ENCODE measurements at regions not wholly inside any gene's neighbourhood (a gene's known extent, or its start where the extent isn't known, plus 50 kb on each side); places are given as distances from the start of the nearest gene placed in this dataset.

- H3K4me1 ChIP-seq (ENCODE audit: insufficient read depth, low read length) = no peaks in the 10 kb centered on the region
- no peak overlapping the region for H3K4me3 ChIP-seq (ENCODE audit: insufficient read depth, low read length)
- H3K36me3 ChIP-seq (ENCODE audit: insufficient read depth, low read length) = no peaks in the 10 kb centered on the region
- DNase-seq (ENCODE audit: insufficient read length, low spot score, missing footprints) = no peak
- no peak overlapping the region for H2AFZ ChIP-seq (ENCODE audit: low read length)
- no peaks in the 10 kb centered on the region for H3K79me2 ChIP-seq (ENCODE audit: insufficient read depth, low read length)
- no peak overlapping the region for H3K4me2 ChIP-seq (ENCODE audit: insufficient read depth, low read length)
- H3K9me3 ChIP-seq (ENCODE audit: low read depth, low read length) = no peaks in the 10 kb centered on the region
- H3K27ac ChIP-seq (ENCODE audit: low read depth, low read length) = no peak overlapping the region
- no peak for TF ChIP-seq CTCF (IDR thresholded peaks at IDR 0.05; ENCODE audit: extremely low read depth, low read depth, low read length)
- H3K27me3 ChIP-seq (ENCODE audit: insufficient read depth, low read length) = no peaks in the 10 kb centered on the region
- H4K20me1 ChIP-seq (ENCODE audit: insufficient read depth, low read length) = no peaks in the 10 kb centered on the region
Measured at GRCh38 chr21:16033193-16033592, 303.4 kb downstream of the USP25 start.

GRCh38 chr21:16034446-16035190 is 304.8 kb downstream of the USP25 start:
- Histone ChIP-seq H3K4me3 (ENCODE audit: insufficient read depth, low read length) (no peak overlapping the region), H3K36me3 (ENCODE audit: insufficient read depth, low read length) (no peaks in the 10 kb centered on the region), H3K27ac (ENCODE audit: low read depth, low read length) (no peak overlapping the region), H3K79me2 (ENCODE audit: insufficient read depth, low read length) (no peaks in the 10 kb centered on the region), H3K9me3 (ENCODE audit: low read depth, low read length) (no peaks in the 10 kb centered on the region), H4K20me1 (ENCODE audit: insufficient read depth, low read length) (no peaks in the 10 kb centered on the region), H3K27me3 (ENCODE audit: insufficient read depth, low read length) (no peaks in the 10 kb centered on the region), H3K4me2 (ENCODE audit: insufficient read depth, low read length) (no peak overlapping the region), H2AFZ (ENCODE audit: low read length) (no peak overlapping the region), H3K4me1 (ENCODE audit: insufficient read depth, low read length) (no peaks in the 10 kb centered on the region)
- no peak for TF ChIP-seq CTCF (IDR thresholded peaks at IDR 0.05; ENCODE audit: extremely low read depth, low read depth, low read length)
- no peak for DNase-seq (ENCODE audit: insufficient read length, low spot score, missing footprints)

- Histone ChIP-seq H3K4me1 (ENCODE audit: insufficient read depth, low read length) (no peaks in the 10 kb centered on the region), H3K79me2 (ENCODE audit: insufficient read depth, low read length) (no peaks in the 10 kb centered on the region), H3K9me3 (ENCODE audit: low read depth, low read length) (peaks cover 2% of the 10 kb centered on the region), H3K4me2 (ENCODE audit: insufficient read depth, low read length) (no peak overlapping the region), H4K20me1 (ENCODE audit: insufficient read depth, low read length) (no peaks in the 10 kb centered on the region), H3K4me3 (ENCODE audit: insufficient read depth, low read length) (no peak overlapping the region), H3K27me3 (ENCODE audit: insufficient read depth, low read length) (no peaks in the 10 kb centered on the region), H3K36me3 (ENCODE audit: insufficient read depth, low read length) (no peaks in the 10 kb centered on the region), H3K27ac (ENCODE audit: low read depth, low read length) (no peak overlapping the region), H2AFZ (ENCODE audit: low read length) (no peak overlapping the region)
- no peak for DNase-seq (ENCODE audit: insufficient read length, low spot score, missing footprints)
- TF ChIP-seq CTCF (IDR thresholded peaks at IDR 0.05; ENCODE audit: extremely low read depth, low read depth, low read length) = no peak
Measured at GRCh38 chr21:16037421-16037955, 307.7 kb downstream of the USP25 start.

GRCh38 chr21:16040601-16041000 is 310.8 kb downstream of the USP25 start:
- Histone ChIP-seq H3K4me2 (ENCODE audit: insufficient read depth, low read length) (no peak overlapping the region), H4K20me1 (ENCODE audit: insufficient read depth, low read length) (no peaks in the 10 kb centered on the region), H3K27ac (ENCODE audit: low read depth, low read length) (no peak overlapping the region), H3K79me2 (ENCODE audit: insufficient read depth, low read length) (no peaks in the 10 kb centered on the region), H3K36me3 (ENCODE audit: insufficient read depth, low read length) (no peaks in the 10 kb centered on the region), H3K4me1 (ENCODE audit: insufficient read depth, low read length) (no peaks in the 10 kb centered on the region), H2AFZ (ENCODE audit: low read length) (peak overlapping the region; percentile 40), H3K9me3 (ENCODE audit: low read depth, low read length) (peaks cover 2% of the 10 kb centered on the region), H3K27me3 (ENCODE audit: insufficient read depth, low read length) (no peaks in the 10 kb centered on the region), H3K4me3 (ENCODE audit: insufficient read depth, low read length) (no peak overlapping the region)
- no peak for TF ChIP-seq CTCF (IDR thresholded peaks at IDR 0.05; ENCODE audit: extremely low read depth, low read depth, low read length)
- DNase-seq (ENCODE audit: insufficient read length, low spot score, missing footprints) = no peak
